ENCODE measurements at regions not wholly inside any gene's neighbourhood (a gene's known extent, or its start where the extent isn't known, plus 50 kb on each side); places are given as distances from the start of the nearest gene placed in this dataset.

DNA sequence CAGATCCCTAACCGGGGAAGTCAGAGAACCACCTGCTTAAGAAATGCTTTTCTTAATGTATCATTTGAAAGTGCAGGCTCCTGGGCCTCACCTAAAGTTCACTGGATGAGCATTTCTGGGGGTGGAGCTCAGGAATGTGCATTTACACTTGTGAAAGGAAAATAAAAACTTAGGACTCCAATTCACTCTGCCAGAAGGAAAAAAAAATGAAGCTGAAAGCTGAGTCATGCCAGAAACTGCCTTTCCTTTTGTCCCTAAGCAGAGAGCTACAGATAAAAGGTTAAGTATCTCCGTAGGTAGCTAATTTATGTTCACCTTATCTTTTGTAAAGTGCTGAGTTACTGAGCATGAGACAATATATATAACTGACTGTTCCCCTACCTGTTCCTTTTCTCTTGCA is 229.5 kb upstream of the MEX3C start:
- Histone ChIP-seq H3K27ac (no peak overlapping the region), H3K27me3 (no peaks in the 10 kb centered on the region), H4K20me1 (no peaks in the 10 kb centered on the region), H3K4me2 (no peak overlapping the region), H3K9ac (no peak overlapping the region), H3K36me3 (no peaks in the 10 kb centered on the region), H3K4me1 (peaks cover 0 to 11% (median 7%) of the 10 kb centered on the region in 10 experiments; a peak in 15 of 20 replicates), H3K4me3 (no peak overlapping the region), H3K9me3 (replicated peaks in 1 of 11) (no peaks in the 10 kb centered on the region; a peak in 1 of 22 replicates)
- TF ChIP-seq Cebpa-rat (IDR thresholded peaks at IDR 0.05), result no peak

DNA sequence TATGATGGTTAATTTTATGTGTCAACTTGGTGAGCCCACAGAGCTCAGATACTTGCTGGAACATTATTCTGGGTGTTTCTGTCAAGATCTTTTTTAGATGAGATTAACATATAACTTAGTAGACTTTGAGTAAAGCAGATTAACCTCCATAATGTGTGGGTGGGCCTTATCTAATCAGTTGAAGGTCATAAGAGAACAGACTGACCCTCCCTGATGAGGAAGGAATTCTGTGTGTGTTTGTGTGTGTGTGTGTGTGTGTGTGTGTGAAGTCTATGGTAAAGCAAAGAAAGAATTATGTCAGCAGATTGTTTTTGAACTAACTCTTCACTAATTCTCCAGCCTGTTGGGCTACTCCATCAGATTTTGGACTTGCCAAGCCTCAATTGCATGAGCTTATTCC is 232.2 kb upstream of the MEX3C start:
- no peaks in the 10 kb centered on the region for H3K36me3 ChIP-seq
- no peak overlapping the region; a peak in 1 of 22 replicates for H3K4me2 ChIP-seq
- no peaks in the 10 kb centered on the region for H4K20me1 ChIP-seq
- H3K9ac ChIP-seq, result no peak overlapping the region
- no peak overlapping the region for H3K27ac ChIP-seq
- no peaks in the 10 kb centered on the region; a peak in 1 of 22 replicates for H3K9me3 ChIP-seq (replicated peaks in 1 of 11)
- TF ChIP-seq Cebpa-rat (IDR thresholded peaks at IDR 0.05), result no peak
- peaks cover 0 to 11% (median 7%) of the 10 kb centered on the region in 10 experiments; a peak in 15 of 20 replicates for H3K4me1 ChIP-seq
- H3K4me3 ChIP-seq, result no peak overlapping the region
- no peaks in the 10 kb centered on the region for H3K27me3 ChIP-seq

DNA sequence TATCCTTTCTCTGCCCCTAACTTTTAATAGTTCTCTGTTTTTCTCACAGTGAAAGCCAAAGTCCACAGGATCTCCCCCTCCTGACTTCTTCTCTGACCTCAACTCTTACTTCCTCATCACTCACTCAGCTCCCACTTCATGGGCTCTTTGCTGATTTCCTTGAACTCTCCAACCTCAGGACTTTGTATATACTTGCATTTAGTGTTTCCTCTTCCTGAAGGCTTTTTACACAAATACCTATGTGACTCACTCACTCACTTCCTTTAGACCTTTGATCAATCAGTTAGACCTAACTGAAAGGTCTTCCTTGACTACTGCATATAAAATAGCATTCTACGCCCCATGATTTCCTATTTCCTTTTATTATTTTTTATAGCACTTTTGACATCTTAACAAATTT is 233.1 kb upstream of the MEX3C start:
- TF ChIP-seq Cebpa-rat (IDR thresholded peaks at IDR 0.05), result no peak
- Histone ChIP-seq H3K4me2 (peak overlapping the region in 7 of 11 experiments; percentile 3 to 37 (median 23); a peak in 6 of 22 replicates), H3K27ac (no peak overlapping the region), H3K4me3 (no peak overlapping the region), H4K20me1 (no peaks in the 10 kb centered on the region), H3K9me3 (replicated peaks in 1 of 11) (no peaks in the 10 kb centered on the region; a peak in 1 of 22 replicates), H3K4me1 (peaks cover 0 to 11% (median 7%) of the 10 kb centered on the region in 10 experiments; a peak in 15 of 20 replicates), H3K27me3 (no peaks in the 10 kb centered on the region), H3K9ac (no peak overlapping the region), H3K36me3 (no peaks in the 10 kb centered on the region)

GRCh38 chr18:51433296-51433695 is 235.8 kb upstream of the MEX3C start:
- Histone ChIP-seq H3K4me1 (peaks cover 0 to 11% (median 7%) of the 10 kb centered on the region in 10 experiments; a peak in 15 of 20 replicates), H4K20me1 (no peaks in the 10 kb centered on the region), H3K4me2 (no peak overlapping the region), H3K4me3 (no peak overlapping the region), H3K36me3 (no peaks in the 10 kb centered on the region), H3K27ac (no peak overlapping the region), H3K27me3 (no peaks in the 10 kb centered on the region), H3K9me3 (replicated peaks in 1 of 11) (no peaks in the 10 kb centered on the region; a peak in 1 of 22 replicates), H3K9ac (no peak overlapping the region)
- no peak for TF ChIP-seq Cebpa-rat (IDR thresholded peaks at IDR 0.05)

GRCh38 chr18:51433881-51434280 is 236.4 kb upstream of the MEX3C start:
- Histone ChIP-seq H3K4me3 (no peak overlapping the region), H3K27me3 (no peaks in the 10 kb centered on the region), H3K36me3 (no peaks in the 10 kb centered on the region), H3K4me2 (no peak overlapping the region), H3K9me3 (replicated peaks in 1 of 11) (no peaks in the 10 kb centered on the region; a peak in 1 of 22 replicates), H3K9ac (no peak overlapping the region), H3K4me1 (peaks cover 0 to 11% (median 7%) of the 10 kb centered on the region in 10 experiments; a peak in 15 of 20 replicates), H4K20me1 (no peaks in the 10 kb centered on the region), H3K27ac (no peak overlapping the region)
- no peak for TF ChIP-seq Cebpa-rat (IDR thresholded peaks at IDR 0.05)

DNA sequence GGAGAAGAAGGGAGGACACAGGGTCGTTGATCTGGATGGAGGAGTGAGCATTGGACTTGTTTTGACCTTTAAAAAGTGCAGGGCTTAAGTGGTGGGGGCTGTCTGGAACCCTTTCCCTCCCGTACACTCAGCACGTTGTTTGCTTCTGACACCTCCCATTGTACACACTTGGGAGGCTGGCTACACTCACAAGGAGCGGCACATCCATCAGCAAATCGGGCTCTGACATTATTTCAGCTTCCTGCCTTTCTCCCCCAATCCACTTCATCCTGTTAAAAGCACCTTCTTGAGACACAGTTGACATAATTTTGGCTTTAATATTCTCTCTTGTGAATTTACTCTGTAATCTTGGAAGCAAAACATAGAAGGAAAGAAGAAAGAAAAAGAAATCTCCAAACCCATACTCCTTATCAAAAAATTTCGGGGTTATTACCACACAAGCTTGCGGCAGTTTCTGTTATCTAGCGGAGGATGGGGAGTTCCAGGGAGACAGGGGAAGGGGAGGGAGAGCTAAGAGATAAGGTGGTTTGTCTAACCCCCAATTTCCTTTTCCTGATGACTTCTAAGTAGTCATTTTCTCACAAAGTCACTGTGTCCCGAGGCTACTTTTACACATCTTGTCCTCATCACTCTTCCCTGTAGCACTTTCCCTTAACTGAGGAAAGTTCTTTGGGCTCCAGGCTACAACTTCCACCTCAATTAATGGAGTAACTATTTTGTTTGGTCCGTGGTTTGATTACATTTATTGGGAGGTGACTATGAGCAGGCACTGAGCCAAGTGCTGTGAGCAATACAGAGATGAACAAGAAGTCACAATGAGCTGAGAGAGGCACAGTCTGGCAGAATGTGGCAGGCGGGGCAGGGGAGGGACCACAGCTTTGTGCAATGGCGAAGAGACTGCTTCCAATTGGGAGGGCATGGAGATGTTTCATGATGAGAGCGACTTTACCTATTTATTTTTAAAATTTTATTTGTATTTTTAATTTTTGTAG is 240.1 kb upstream of the MEX3C start:
- no peak overlapping the region for H3K4me3 ChIP-seq
- H3K4me1 ChIP-seq, result no peaks in the 10 kb centered on the region
- H4K20me1 ChIP-seq, result no peaks in the 10 kb centered on the region
- no peak overlapping the region for H3K4me2 ChIP-seq
- TF ChIP-seq Cebpa-rat (IDR thresholded peaks at IDR 0.05), result no peak
- no peak overlapping the region for H3K9ac ChIP-seq
- no peaks in the 10 kb centered on the region for H3K9me3 ChIP-seq (replicated peaks in 1 of 11)
- no peak overlapping the region for H3K27ac ChIP-seq
- H3K27me3 ChIP-seq, result no peaks in the 10 kb centered on the region
- H3K36me3 ChIP-seq, result no peaks in the 10 kb centered on the region

- Histone ChIP-seq H3K9ac (no peak overlapping the region), H3K4me1 (no peaks in the 10 kb centered on the region), H3K27me3 (no peaks in the 10 kb centered on the region), H4K20me1 (no peaks in the 10 kb centered on the region), H3K27ac (no peak overlapping the region), H3K4me2 (no peak overlapping the region), H3K36me3 (no peaks in the 10 kb centered on the region), H3K9me3 (replicated peaks in 1 of 11) (no peaks in the 10 kb centered on the region), H3K4me3 (no peak overlapping the region)
- 0 out of 22 replicates have a peak, but pooled peaks of 1 of the 11 experiments have one; percentile 26 for TF ChIP-seq Cebpa-rat (IDR thresholded peaks at IDR 0.05)
These were observed 241.4 kb upstream of the MEX3C start for GRCh38 chr18:51438797-51439350.

DNA sequence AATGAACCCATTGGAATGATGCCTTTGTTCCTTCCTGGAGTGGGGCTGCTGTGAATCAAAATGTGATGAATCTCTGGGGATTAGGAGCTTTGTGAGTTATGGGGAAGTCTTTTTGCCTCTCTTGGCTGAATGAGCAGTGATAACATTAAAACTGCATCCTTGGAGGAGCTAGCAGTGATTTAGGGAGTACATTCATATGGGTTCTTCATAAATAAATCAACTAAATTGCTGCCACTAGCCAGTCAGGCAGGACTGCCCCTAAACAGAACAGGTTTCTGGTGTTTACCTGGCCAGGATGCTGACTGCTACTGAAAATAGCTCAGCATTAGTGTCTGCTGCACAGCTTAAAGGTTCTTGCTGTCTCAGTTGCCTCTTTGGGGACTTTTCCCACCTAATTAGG is 244.5 kb upstream of the MEX3C start:
- H3K9ac ChIP-seq, result no peak overlapping the region
- no peaks in the 10 kb centered on the region for H3K36me3 ChIP-seq
- no peak overlapping the region for H3K27ac ChIP-seq
- H3K9me3 ChIP-seq (replicated peaks in 1 of 11), result no peaks in the 10 kb centered on the region
- TF ChIP-seq Cebpa-rat (IDR thresholded peaks at IDR 0.05), result no peak
- no peaks in the 10 kb centered on the region for H3K27me3 ChIP-seq
- no peak overlapping the region for H3K4me2 ChIP-seq
- no peak overlapping the region for H3K4me3 ChIP-seq
- H4K20me1 ChIP-seq, result no peaks in the 10 kb centered on the region
- H3K4me1 ChIP-seq, result no peaks in the 10 kb centered on the region

DNA sequence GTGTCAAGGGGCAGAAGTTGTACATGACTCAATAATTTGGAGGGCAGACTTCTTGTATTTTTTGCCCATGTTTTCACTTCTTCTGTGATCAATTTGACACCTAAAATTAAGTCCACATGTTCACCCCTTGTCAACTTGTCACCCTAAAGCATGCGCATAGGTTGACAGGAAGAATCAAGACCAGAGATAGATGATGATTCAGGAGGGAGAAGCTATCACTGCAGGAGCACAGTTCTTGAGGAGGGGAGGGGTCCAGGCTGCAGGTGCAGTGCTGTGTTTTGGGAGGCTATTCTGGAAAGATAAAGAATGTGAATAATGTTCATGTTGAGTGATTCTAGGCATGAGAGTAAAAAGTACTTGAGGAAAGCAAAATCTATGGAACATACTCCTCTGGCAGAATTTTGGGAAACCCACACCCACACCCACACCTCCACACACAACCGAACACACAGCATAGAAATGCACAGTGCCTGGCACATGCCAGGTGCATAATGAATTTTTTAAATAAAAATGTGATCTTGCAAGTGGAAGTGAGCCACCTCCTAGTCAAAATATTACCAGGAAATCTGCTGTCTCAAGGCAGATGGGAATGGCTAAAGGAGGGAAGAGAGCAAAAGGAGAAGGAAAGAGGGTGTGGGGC is 249.2 kb upstream of the MEX3C start:
- TF ChIP-seq Cebpa-rat (IDR thresholded peaks at IDR 0.05), result no peak
- H3K4me2 ChIP-seq, result no peak overlapping the region

More for the DNA sequence above, 249.2 kb upstream of the MEX3C start:
- Histone ChIP-seq H4K20me1 (no peaks in the 10 kb centered on the region), H3K9me3 (replicated peaks in 1 of 11) (no peaks in the 10 kb centered on the region), H3K27me3 (no peaks in the 10 kb centered on the region), H3K4me1 (no peaks in the 10 kb centered on the region), H3K9ac (no peak overlapping the region), H3K27ac (no peak overlapping the region), H3K36me3 (no peaks in the 10 kb centered on the region), H3K4me3 (no peak overlapping the region)
